AG09309 (cell line): ENCODE measurements at regions not wholly inside any gene's neighbourhood (a gene's known extent, or its start where the extent isn't known, plus 50 kb on each side); places are given as distances from the start of the nearest gene placed in this dataset.
A peak's percentile ranks its signal among the peaks of the same experiment; 100 is the strongest.

Source experiments
- DNase-seq: peaks from one replicate; pipeline ENCODE4 v3.0.0-alpha.2; 2010; ENCODE audit warnings: low read depth
- H3K4me3 ChIP-seq: 2 replicates; pipeline ENCODE4 v1.5.1; 2011; ENCODE audit warnings: mild to moderate bottlenecking, low read depth, low read length, moderate library complexity; ENCODE audit not compliant: control insufficient read depth
- CTCF ChIP-seq: IDR thresholded peaks from 2 replicates; pipeline ENCODE4 v1.5.1; 2011; ENCODE audit warnings: mild to moderate bottlenecking, low read depth, low read length, inconsistent platforms; ENCODE audit not compliant: insufficient read depth, control insufficient read depth; ENCODE audit errors: missing control alignments

DNA sequence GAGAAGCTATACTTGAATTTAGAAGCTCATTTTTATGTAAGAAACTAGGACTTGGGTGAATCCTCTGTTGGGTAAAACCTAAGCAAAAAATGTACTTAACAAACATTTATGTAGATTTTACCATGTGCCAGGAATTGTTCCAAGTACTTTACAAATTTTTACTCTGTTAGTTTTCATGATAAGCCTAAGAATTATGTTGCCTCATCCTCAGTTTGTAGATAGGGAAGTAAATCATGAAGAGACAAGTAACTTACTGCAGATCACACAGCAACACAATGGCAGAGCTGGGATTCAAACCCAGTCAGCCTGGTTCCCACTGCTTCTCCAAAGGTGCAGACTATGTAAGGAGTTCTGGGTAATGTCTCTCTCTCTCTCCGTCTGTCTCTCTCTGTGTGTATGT is 169.9 kb downstream of the DIPK2A start:
- no peak for TF ChIP-seq CTCF
- no peak for DNase-seq
- no peak overlapping the region for H3K4me3 ChIP-seq

- TF ChIP-seq CTCF, result no peak
- H3K4me3 ChIP-seq, result no peak overlapping the region
- peak; percentile 23 for DNase-seq
These were observed 170.7 kb downstream of the DIPK2A start for GRCh38 chr3:144142151-144142840.

GRCh38 chr3:144148356-144148755 is 176.7 kb downstream of the DIPK2A start:
- no peak overlapping the region for H3K4me3 ChIP-seq
- no peak for DNase-seq
- no peak for TF ChIP-seq CTCF

GRCh38 chr3:144151983-144152382 is 180.4 kb downstream of the DIPK2A start:
- H3K4me3 ChIP-seq, result no peak overlapping the region
- no peak for DNase-seq
- no peak for TF ChIP-seq CTCF

DNA sequence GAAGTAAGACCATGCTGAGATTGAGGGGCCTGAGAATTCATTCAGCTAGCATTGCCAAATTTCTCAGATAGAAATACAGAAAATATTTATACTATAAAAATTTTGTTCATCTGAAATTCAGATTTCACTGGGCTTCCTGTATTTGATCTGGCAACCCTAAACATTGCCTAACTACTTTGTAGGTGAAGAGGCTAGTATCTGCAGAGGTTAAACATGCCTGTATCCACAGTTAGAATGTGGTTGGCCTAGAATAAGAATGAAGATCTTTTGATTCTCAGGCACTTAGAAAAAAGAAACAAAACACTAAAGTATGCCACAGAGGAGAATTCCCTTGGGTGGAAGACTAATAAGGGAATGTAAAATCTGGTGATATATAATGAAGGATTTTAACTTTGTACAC is 189.0 kb downstream of the DIPK2A start:
- H3K4me3 ChIP-seq, result no peak overlapping the region
- no peak for DNase-seq
- no peak for TF ChIP-seq CTCF

- no peak for TF ChIP-seq CTCF
- peak; percentile 28 for DNase-seq
- H3K4me3 ChIP-seq, result no peak overlapping the region
These were observed 190.4 kb downstream of the DIPK2A start for GRCh38 chr3:144162042-144162441.

GRCh38 chr3:144164352-144164751 is 192.7 kb downstream of the DIPK2A start:
- no peak overlapping the region for H3K4me3 ChIP-seq
- DNase-seq, result no peak
- no peak for TF ChIP-seq CTCF
